ENCODE measurements at regions not wholly inside any gene's neighbourhood (a gene's known extent, or its start where the extent isn't known, plus 50 kb on each side); places are given as distances from the start of the nearest gene placed in this dataset.

DNA sequence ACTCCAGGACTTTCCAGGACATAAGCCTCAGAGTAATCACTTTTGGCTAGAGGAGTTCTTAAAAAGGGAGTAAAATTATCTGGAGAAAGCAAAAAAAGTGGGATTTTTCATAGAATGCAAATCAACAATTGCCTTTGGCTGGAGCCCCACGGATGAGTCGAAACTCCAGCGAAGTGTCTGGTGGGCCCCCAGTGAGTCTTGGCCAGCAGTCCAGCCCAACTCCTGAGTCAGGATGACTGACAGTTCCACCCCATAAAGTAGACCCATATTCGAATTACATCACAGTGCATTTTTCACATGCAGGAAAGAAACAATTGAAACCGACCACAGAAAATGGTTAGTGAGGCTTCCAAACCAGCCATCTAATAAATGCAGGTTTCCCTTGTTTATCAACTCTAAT, 265.7 kb downstream of the BCL11B start:
- H3K9me3 ChIP-seq (ENCODE audit: severe bottlenecking), result no peaks in the 10 kb centered on the region
- DNase-seq, result no peak
- no peak overlapping the region for H3K27ac ChIP-seq
- peaks cover 87% of the 10 kb centered on the region for H3K27me3 ChIP-seq (ENCODE audit: insufficient read depth, low read depth, severe bottlenecking)
- H3K36me3 ChIP-seq, result no peaks in the 10 kb centered on the region
- TF ChIP-seq, protein P1, sequence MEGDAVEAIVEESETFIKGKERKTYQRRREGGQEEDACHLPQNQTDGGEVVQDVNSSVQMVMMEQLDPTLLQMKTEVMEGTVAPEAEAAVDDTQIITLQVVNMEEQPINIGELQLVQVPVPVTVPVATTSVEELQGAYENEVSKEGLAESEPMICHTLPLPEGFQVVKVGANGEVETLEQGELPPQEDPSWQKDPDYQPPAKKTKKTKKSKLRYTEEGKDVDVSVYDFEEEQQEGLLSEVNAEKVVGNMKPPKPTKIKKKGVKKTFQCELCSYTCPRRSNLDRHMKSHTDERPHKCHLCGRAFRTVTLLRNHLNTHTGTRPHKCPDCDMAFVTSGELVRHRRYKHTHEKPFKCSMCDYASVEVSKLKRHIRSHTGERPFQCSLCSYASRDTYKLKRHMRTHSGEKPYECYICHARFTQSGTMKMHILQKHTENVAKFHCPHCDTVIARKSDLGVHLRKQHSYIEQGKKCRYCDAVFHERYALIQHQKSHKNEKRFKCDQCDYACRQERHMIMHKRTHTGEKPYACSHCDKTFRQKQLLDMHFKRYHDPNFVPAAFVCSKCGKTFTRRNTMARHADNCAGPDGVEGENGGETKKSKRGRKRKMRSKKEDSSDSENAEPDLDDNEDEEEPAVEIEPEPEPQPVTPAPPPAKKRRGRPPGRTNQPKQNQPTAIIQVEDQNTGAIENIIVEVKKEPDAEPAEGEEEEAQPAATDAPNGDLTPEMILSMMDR (IDR thresholded peaks at IDR 0.05; ENCODE audit: low read depth, low read length), result no peak
- no peak overlapping the region for H3K4me3 ChIP-seq (ENCODE audit: low read depth, low read length)

DNA sequence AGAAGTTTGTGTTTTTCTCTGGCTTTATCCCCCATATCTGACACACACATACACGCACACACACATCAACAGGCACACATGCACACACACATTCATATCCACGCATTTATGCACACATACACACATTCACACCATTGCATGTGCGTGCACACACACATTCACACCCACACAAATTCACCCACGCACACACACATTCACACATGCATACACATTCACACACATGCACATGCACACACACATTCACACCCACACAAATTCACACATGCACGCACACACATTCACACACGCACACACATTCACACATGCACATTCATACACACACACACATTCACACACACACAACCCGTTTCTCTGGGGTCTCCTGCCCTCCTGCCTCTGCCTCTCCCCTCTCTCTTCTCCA, 264.2 kb downstream of the BCL11B start:
- H3K4me3 ChIP-seq (ENCODE audit: low read depth, low read length), result no peak overlapping the region
- H3K36me3 ChIP-seq, result no peaks in the 10 kb centered on the region
- no peaks in the 10 kb centered on the region for H3K9me3 ChIP-seq (ENCODE audit: severe bottlenecking)
- DNase-seq, result no peak
- TF ChIP-seq, protein P1 (IDR thresholded peaks at IDR 0.05; ENCODE audit: low read depth, low read length), result no peak
- no peak overlapping the region for H3K27ac ChIP-seq
- peaks cover 90% of the 10 kb centered on the region for H3K27me3 ChIP-seq (ENCODE audit: insufficient read depth, low read depth, severe bottlenecking)

DNA sequence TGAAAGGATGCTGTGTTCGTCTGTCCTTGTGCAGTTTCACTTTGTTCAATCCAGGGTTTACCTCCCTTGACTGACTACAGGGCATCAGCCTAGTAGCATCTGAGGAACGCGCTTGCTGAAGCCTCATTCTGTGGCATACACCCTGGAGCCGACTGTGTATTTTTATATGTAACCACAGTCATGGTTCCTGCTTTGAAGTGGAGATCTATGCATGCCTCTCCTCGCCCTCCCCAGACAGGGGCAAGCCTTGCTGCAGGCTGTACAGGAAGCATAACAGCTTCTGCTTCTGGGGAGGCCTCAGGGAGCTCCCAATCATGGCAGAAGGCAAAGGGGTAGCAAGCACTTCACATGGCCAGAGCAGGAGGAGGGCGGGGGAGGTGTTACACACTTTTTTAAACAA, 262.1 kb downstream of the BCL11B start:
- Histone ChIP-seq H3K9me3 (ENCODE audit: severe bottlenecking) (no peaks in the 10 kb centered on the region), H3K27ac (no peak overlapping the region), H3K4me3 (ENCODE audit: low read depth, low read length) (no peak overlapping the region), H3K27me3 (ENCODE audit: insufficient read depth, low read depth, severe bottlenecking) (peaks cover 94% of the 10 kb centered on the region), H3K36me3 (no peaks in the 10 kb centered on the region)
- TF ChIP-seq, protein P1 (IDR thresholded peaks at IDR 0.05; ENCODE audit: low read depth, low read length), result no peak
- DNase-seq, result no peak

DNA sequence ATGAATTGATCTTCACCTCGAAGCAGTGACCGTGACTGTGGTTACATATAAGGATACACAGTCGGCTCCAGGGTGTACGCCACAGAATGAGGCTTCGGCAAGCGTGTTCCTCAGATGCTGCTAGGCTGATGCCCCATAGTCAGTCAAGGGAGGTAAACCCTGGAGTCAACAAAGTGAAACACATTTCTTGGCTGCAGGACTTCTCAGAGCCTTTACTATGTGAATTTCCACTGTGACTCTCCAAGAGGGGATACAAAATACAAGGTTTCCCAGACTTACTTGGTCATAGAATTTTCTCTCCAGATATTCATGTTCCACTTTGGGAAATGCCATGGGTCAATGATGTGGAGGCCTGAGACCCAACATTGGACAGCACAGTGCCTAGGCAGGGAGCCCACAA, 260.6 kb downstream of the BCL11B start:
- DNase-seq, result no peak
- TF ChIP-seq, protein P1 (IDR thresholded peaks at IDR 0.05; ENCODE audit: low read depth, low read length), result no peak
- no peaks in the 10 kb centered on the region for H3K9me3 ChIP-seq (ENCODE audit: severe bottlenecking)
- H3K36me3 ChIP-seq, result no peaks in the 10 kb centered on the region
- H3K27ac ChIP-seq, result no peak overlapping the region
- H3K4me3 ChIP-seq (ENCODE audit: low read depth, low read length), result no peak overlapping the region
- peaks cover 94% of the 10 kb centered on the region for H3K27me3 ChIP-seq (ENCODE audit: insufficient read depth, low read depth, severe bottlenecking)

DNA sequence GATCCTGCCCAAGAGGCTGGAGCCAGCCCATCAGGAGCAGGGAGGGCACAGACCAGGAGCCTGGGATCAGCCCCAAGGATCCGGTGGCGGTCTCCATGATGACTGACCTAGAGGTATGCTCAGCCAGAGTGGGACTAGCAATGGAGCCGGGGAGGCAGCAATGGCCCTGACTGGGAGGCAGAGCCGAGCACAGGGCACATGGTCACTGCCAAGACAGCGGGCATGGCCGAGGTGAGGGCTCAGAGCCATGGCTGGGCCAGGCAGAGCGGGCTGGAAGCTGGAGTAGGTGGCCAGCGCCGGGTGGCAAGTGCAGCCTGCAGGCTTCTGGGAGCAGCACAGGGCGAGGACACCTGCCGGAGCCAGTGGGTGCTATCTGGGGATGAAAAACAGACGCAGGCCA, 259.3 kb downstream of the BCL11B start:
- Histone ChIP-seq H3K4me3 (ENCODE audit: low read depth, low read length) (no peak overlapping the region), H3K27me3 (ENCODE audit: insufficient read depth, low read depth, severe bottlenecking) (peaks cover 89% of the 10 kb centered on the region)
- TF ChIP-seq, protein P1 (IDR thresholded peaks at IDR 0.05; ENCODE audit: low read depth, low read length), result no peak

DNA sequence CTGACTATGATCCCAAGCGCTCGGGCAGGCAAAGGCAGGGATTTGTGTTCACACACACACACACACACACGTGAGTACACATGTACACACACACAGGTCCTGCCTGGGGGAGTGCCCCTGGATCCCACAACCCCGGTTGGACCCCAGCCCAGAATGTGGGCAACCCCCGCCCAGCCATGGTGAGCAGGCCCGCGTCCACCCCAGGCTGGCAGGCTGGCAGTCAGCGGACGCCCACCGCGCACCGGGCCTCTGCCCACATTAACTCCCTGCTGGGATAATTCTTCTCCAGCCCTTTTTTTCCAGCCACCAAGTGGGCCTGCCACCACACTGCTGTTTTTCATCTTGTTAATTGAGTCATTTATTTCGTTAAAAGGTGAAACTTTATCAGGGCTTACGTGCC, 256.2 kb downstream of the BCL11B start:
- Histone ChIP-seq H3K27me3 (ENCODE audit: insufficient read depth, low read depth, severe bottlenecking) (peaks cover 87% of the 10 kb centered on the region), H3K27ac (no peak overlapping the region), H3K4me3 (ENCODE audit: low read depth, low read length) (no peak overlapping the region), H3K9me3 (ENCODE audit: severe bottlenecking) (no peaks in the 10 kb centered on the region), H3K36me3 (no peaks in the 10 kb centered on the region)
- no peak for DNase-seq
- TF ChIP-seq, protein P1 (IDR thresholded peaks at IDR 0.05; ENCODE audit: low read depth, low read length), result no peak

More for the DNA sequence above, 259.3 kb downstream of the BCL11B start:
- H3K27ac ChIP-seq, result no peak overlapping the region
- DNase-seq, result no peak
- no peaks in the 10 kb centered on the region for H3K9me3 ChIP-seq (ENCODE audit: severe bottlenecking)
- no peaks in the 10 kb centered on the region for H3K36me3 ChIP-seq
